22Rv1 (cell line): ENCODE measurements at regions not wholly inside any gene's neighbourhood (a gene's known extent, or its start where the extent isn't known, plus 50 kb on each side); places are given as distances from the start of the nearest gene placed in this dataset.

Source experiments
- CTCF ChIP-seq: fragments of 450-650 bp; IDR thresholded peaks from 2 replicates; pipeline ENCODE4 v1.5.1; 2017; ENCODE audit warnings: mild to moderate bottlenecking
- ZFX ChIP-seq: fragments of 450-650 bp; IDR thresholded peaks from 2 replicates; pipeline ENCODE4 v1.6.1; 2017; ENCODE audit warnings: antibody characterized with exemption, borderline replicate concordance

GRCh38 chr18:54023471-54023870 lies 201.0 kb downstream of the MBD2 start:
- TF ChIP-seq CTCF (no peak), ZFX (no peak)
